ENCODE measurements at regions not wholly inside any gene's neighbourhood (a gene's known extent, or its start where the extent isn't known, plus 50 kb on each side); places are given as distances from the start of the nearest gene placed in this dataset.
"Not testable (repeated sequence)": the region's sequence is repeated elsewhere in the genome, so short reads cannot be mapped to it uniquely, and the experiment has no call there.

- DNase-seq: not testable (repeated sequence)
Measured at GRCh38 chr1:47604869-47605268, 167.0 kb downstream of the FOXD2 start.

DNA sequence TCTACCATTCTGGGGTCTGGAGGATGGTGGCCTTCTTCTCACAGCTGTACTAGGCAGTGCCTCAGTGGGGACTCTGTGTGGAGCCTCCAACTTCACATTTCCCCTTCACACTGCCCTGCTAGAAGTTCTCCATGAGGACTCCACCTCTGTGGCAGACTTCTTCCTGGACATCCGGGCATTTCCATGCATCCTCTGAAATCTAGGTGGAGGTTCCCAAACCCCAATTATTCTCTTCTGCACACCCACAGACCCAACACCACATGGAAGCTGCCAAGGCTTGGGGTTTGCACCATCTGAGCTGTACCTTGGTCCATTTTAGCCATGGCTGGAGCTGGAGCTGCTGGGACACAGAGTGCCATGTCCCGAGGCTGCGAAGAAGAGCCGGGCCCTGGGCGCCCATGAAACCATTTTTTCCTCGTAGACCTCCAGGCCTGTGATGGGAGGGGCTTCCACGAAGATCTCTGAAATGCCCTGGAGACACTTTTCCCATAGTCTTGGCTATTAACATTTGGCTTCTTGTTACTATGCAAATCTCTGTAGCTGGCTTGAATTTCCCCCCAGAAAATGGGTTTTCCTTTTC is 170.5 kb downstream of the FOXD2 start:
- DNase-seq: no peak

DNA sequence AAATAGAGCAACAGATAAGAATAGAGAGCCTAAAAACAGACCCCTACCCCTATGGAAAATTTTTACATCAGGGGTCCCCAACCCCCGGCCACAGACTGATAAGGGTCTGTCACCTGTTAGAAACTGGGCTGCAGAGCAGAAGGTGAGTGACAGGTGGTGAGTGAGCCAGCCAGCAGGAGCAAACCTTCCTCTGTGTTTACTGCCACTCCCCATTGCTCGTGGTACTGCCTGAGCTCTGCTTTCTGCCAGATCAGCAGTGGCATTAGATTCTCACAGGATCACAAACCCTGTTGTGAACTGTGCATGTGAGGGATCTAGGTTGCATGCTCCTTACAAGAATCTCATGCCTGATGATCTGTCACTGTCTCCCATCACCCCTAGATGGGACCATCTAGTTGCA is 174.1 kb downstream of the FOXD2 start:
- DNase-seq: no peak

- DNase-seq: no peak
Measured at GRCh38 chr1:47612819-47613218, 175.0 kb downstream of the FOXD2 start.

- no peak for DNase-seq
Measured at GRCh38 chr1:47616036-47616435, 178.2 kb downstream of the FOXD2 start.

- DNase-seq: no peak
Measured at GRCh38 chr1:47616906-47617305, 179.1 kb downstream of the FOXD2 start.

GRCh38 chr1:47617381-47618221 is 179.8 kb downstream of the FOXD2 start:
- no peak for DNase-seq

DNA sequence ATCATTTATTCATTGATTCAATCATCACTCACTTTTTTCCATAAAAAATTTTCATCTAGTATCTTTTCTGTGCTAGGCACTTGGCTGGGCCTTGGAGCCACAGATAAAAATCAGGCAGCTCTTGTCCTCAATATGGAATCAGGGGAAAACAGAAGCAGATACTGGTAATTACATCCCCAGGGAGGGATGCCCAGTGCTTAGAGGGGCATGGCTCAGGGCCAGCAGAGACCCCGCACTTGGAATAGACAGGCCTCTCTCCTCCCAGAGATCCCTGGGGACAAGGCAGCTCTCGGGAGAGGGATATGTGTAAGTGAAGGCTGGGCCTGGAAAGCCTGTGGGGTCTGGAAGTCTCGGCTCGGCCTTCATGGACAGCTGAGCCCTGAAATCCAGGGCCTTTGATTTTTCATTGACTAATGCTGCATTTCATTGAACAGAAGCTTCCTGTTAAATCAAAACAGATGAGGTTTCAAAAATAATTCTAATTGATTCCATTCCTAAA is 180.4 kb downstream of the FOXD2 start:
- DNase-seq: no peak

DNA sequence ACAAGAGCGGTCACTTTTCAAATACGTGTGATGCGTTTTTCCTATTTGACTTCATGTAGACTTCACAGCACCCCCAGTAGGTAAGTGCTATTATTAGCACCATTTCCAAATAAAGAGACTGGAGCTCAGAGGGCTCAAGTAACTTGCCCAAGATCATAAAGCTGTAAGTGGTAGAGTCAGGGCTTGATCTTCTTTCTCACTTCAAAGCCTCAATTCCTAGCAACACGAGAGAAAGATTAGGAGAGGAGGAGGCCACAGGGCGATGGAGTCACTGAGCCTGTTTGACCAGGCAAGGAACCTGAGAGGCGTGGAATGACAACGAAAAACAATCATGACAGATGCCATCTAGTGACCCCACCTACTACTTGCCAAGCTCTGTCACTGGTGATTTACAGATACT is 181.0 kb downstream of the FOXD2 start:
- no peak for DNase-seq

DNA sequence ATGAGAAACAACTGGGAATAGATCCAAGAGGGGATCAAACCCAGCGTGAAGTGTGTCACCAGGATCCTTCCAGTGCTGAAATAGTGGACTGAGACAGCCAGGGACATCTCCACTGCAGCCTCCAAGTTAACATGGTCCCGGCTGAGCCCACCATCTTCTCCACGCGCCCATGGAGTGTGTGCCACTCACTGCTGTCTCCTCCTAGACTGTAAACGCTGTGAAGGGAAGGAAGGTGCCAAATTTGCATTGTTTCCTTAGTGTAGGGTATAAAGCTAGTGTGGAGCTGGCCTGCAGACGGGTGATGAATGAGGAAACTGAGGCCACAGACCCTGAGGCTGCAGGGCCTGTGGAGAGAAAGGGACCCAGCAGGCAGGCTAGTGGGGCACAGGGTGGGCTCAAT is 183.6 kb downstream of the FOXD2 start:
- DNase-seq: no peak

DNA sequence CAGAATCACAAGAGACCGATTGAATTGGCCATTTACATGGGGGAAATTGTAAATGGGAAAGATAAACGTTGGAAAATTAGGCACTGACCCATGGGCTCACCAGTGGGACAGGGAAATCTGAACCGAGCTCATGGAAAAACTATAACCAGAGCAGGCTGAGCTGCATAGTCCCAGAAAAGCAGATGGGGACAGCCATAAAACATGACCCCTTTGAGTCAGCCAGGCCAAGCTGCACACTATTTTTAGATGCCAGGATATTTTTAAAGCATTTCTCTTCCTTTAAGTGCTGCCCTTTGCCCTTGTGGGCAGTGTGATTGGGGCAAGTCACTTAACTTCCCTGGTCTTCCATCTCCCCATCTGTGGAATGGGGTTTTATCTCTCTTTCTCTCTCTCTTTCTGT is 184.1 kb downstream of the FOXD2 start:
- no peak for DNase-seq

- DNase-seq: no peak
Measured at GRCh38 chr1:47622776-47623556, 185.1 kb downstream of the FOXD2 start.

GRCh38 chr1:47623557-47623940 is 185.7 kb downstream of the FOXD2 start:
- DNase-seq: no peak

DNA sequence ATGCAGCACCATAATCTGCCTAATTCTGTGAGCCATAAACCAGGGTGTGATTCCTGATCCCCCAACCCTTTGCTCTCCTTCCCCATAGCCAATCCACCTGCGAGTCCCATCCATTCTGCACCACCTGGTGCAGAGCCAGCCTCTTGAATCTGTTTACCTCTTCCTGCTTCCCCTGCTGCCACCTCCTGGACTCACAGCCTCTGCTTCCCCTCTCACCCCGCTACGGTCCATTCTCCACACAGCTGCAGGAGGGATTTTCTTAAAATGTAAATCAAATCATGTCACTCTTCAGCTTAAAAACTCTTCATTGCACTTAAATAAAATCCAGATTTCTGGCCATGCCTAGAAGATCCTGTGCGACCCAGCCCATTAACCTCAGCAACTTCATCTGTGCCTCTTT is 186.7 kb downstream of the FOXD2 start:
- peak; percentile 27 for DNase-seq

GRCh38 chr1:47627016-47627415 is 189.2 kb downstream of the FOXD2 start:
- DNase-seq: no peak

DNA sequence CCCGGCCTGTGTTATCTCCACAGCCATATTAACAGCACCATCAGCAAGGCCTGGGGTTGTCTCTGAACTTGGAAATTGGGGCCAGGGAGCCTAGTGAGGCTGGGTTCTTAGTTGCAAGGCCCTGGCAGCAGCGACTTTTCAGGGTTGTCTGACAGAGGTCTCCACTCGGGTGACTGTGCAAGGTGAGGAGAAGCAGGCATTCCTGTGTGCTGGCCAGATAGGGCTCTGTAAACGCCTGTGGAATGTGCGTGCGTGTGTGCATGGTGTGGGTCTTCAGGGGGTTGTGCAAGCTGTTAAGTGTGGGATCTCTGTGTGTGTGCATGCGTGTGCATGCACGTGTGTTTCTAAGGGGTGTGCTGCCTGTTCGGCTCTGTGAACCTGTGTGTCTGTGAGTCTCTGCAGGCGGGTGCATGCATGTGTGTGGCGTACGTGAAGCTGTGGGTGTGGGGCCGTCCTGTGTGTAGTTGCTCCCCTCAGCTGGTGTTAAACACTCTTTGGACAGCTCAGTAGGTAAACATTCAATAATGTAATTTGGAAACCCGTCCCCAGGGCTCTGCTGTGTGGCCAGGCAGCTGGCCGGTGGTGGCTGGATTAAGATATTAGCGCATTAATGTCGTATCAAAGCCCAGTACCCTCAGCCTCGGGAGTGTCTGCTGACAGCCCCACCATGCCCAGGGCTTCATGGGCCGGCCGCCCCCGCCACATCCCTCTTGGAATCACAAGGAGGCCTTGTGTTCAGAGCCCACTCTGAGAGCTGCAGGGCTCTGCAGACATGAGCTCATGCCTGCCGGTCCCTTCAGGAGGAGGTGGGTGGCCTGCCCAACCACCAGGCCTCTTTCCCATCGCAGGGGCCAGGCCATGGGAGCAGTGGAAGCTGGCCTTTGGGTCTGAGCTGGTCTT is 189.9 kb downstream of the FOXD2 start:
- DNase-seq: no peak

GRCh38 chr1:47629201-47629600 is 191.4 kb downstream of the FOXD2 start:
- DNase-seq: no peak

GRCh38 chr1:47630346-47630745 is 192.5 kb downstream of the FOXD2 start:
- no peak for DNase-seq

GRCh38 chr1:47631411-47631995 is 193.7 kb downstream of the FOXD2 start:
- no peak for DNase-seq

GRCh38 chr1:47635111-47635510 is 197.3 kb downstream of the FOXD2 start:
- no peak for DNase-seq

DNA sequence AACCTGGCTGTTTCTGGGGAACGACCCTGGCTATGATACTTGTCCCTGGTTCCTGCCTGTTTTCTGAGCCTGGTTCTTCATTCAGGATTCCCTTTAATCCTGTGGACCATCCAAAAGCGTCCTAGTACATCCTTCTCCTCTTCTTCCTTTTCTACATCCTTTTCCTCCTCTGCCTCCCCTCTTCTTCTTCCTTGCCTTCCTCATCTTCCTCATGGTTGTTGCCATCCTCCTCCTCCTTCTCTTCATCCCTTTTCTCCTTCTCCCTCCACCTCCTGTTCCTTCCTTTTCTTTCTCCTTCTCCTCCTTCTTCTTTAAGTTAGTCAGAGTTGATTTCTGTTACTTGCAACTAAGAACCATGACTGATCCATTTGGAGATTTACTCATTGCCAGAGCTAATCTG is 197.8 kb downstream of the FOXD2 start:
- no peak for DNase-seq

GRCh38 chr1:47637111-47637685 is 199.4 kb downstream of the FOXD2 start:
- DNase-seq: no peak
